GM18907 (cell line): ENCODE measurements at regions not wholly inside any gene's neighbourhood (a gene's known extent, or its start where the extent isn't known, plus 50 kb on each side); places are given as distances from the start of the nearest gene placed in this dataset.
"Not testable (repeated sequence)": the region's sequence is repeated elsewhere in the genome, so short reads cannot be mapped to it uniquely, and the experiment has no call there.

Experiments used
- ATAC-seq: cut with Tn5 transposase; IDR thresholded peaks from one replicate; pipeline ENCODE4 v1.9.1; 2021; ENCODE audit warnings: mild to moderate bottlenecking, moderate library complexity; ENCODE audit not compliant: unreplicated experiment

DNA sequence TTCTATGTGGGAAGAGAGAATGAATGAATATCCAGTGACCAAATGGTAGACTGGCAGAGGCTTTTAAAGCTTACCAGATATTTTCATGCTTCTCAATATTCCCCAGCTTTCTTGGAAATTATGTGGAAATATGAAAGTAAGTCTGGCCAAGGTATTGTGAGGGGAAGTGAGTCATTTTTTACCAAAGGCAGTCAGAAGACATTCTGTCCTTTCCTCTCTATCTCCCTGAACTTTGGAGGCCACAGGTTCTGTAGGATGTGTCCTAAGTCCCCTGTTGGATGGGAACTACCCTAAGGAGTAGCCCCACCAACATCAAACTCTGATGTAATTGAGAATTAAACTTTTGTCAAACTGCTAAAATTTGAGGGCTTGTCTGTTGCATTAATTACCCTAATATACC, 593.8 kb upstream of the NRSN1 start:
- no peak for ATAC-seq

- ATAC-seq = no peak
Observed at GRCh38 chr6:23533311-23533710, 592.7 kb upstream of the NRSN1 start.

DNA sequence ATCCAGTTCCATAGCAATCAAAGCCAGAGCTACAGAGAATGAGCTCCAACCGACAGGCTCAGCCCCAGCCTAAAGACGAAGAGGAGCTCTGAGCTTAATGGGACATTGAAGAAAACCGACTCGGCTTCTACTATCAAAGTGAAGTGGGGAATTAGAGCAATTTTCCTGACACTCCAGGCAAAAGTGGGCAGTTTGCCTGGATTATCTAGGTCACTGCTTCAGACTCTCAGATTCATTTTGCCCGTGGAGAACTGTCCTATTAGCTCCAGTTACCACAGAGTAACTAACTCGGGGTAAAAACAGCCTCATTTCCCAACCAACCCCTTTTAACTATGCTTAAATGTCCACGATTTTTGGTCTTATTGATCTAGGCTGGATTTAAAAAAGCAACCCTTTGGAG, 592.1 kb upstream of the NRSN1 start:
- no peak for ATAC-seq

DNA sequence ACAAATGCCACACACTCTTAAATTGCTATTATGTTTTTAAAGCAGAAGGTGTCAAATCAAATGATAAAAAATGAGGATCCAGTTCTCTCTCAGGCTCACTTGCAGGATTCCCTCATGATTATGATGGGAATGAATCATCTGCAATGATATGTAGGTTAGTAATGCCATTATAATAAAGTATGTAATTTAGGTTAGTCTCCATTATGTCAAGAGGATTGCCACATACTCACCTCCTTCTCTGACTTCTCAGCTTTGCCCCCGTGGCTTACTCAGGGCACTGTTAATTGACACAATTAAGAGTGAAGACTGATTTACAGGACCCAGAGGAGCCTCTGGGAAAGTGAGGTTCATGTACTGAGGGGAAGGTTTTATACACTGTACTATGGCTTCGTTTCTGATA, 591.7 kb upstream of the NRSN1 start:
- no peak for ATAC-seq

DNA sequence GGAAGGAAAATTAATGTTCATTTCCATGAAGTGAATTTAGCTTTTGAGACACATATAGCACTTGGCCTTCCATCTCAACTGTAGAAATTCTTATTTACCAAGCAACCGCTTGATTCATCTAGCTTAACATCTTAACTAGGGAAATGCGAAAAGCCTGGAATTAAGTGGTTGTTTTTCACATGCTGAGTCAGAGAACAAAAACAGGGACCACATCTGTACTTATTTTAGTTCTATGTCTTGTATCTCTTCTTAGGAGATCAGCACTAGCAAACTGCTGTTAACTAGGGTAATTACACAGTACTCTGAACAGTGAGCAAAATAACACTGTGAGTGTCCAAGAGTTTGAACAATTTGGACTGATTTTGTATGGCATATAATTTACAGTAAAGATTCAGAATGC, 590.9 kb upstream of the NRSN1 start:
- ATAC-seq = no peak

DNA sequence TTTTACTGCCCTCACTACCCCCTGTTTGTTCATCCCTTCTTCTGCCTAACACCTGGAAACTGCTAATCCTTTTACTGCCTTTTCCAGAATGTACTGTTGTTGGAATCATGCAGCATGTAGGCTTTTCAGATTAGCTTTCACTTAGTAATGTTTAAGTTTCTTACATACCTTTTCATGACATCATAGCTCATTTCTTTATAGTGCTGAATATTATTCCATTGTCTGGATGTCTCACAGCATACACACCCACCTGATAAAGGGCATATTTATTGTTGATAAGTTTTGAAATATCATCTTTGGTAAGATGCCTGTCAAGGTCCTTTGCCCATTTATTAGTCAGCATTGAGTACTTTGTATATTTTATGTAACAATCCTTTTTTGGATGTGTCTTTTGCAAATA, 588.2 kb upstream of the NRSN1 start:
- no peak for ATAC-seq

DNA sequence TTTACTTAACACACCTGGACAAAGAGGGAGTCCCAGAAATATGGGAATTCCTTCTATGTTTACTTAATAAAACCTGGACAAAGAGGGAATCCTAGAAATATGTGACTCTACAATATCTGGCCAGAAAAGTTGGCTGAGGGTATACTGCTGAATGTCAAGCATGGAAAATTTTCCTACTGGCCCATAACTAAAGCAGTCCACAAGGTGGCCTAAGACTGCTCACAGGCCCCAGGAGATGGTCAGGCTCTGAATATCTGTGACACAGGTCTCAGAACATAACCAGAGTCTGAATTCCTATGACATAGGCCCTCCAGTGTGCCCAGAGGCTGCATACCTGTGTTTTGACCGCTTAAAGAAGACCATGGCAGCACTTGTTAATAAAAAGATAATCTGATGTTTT, 578.2 kb upstream of the NRSN1 start:
- ATAC-seq = no peak

DNA sequence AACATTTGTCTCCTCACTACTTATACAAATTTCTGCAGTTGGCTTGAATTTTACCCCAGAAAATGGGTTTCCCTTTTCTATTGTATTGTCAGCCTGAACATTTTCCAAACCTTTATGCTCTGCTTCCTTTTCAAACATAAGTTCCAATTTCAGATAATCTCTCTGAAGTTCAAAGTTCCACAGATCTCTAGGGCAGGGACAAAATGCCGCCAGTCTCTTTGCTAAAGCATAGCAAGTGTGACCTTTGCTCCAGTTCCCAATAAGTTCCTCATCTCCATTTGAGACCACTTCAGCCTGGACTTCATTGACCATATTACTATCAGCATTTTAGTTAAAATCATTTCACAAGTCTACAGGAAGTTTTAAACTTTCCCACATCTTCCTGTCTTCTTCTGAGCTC, 571.1 kb upstream of the NRSN1 start:
- ATAC-seq = not testable (repeated sequence)

- no peak for ATAC-seq
Observed at GRCh38 chr6:23559587-23560343, 566.2 kb upstream of the NRSN1 start.

- no peak for ATAC-seq
Observed at GRCh38 chr6:23561732-23562131, 564.3 kb upstream of the NRSN1 start.

DNA sequence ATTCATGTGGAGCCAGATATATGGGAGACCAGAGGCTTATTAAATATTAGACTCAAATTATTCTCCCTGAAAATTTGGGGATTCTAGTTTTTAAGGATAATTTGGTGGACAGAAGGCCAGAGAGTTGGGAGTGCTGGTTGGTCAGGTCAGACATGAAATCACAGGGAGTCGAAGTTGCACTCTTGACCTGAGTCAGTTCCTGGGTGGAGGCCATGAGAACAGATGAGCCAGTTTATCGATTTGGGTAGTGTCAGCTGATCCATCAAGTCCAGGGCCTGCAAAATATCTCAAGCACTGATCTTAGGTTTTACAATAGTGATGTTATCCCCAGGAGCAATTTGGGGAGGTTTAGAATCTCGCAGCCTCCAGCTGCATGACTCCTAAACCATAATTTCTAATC, 563.5 kb upstream of the NRSN1 start:
- ATAC-seq = no peak

- ATAC-seq = no peak
Observed at GRCh38 chr6:23563323-23563722, 562.7 kb upstream of the NRSN1 start.

DNA sequence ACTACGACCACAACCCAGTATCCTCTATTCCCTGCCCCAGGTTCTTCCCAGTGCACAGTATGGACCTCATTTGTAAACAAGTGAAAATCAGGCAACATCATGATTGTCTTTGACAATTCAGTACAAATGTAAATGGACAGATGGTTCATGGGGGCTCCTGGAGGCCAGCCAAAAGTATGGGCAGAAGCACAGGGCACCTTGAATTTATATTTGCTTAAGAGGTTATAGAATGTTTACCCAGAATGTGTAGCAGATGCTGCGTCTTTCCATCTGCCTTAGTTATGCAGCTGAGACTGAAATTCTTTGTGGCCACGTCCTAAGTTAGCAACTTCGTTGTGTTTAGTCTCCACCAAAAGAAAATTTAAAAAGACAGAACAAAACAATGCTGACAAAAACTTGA, 559.6 kb upstream of the NRSN1 start:
- no peak for ATAC-seq

GRCh38 chr6:23568292-23568691, 557.7 kb upstream of the NRSN1 start:
- no peak for ATAC-seq

DNA sequence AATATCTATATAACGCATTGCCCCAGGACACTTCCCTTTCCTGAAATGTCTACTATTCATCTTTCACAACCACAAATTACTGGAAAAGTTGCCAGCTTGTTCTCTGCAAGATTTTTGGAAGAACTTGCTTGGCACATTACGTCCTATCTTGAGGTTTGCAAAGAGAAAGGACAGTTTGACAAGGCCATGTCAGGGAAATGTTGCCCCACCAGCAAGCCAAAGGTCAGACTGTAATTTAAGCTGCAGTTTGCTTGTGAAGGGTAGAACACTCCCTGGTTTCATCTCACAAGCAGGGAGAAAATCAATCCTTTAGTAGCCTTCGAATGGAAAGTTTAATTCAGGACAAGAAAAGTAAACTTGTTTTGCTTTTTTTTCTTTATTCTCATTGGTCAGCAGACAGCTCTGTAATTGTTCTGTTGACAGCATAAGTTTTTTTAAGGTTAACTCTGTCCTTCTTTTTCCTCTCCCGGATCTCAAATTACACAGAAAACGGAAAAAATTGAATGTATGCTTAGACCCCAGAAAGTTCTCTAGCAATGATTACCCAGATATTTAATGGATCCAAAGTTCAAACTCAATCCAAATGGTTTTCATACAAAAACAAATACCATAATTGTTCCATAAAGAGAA, 541.8 kb upstream of the NRSN1 start:
- ATAC-seq = no peak

DNA sequence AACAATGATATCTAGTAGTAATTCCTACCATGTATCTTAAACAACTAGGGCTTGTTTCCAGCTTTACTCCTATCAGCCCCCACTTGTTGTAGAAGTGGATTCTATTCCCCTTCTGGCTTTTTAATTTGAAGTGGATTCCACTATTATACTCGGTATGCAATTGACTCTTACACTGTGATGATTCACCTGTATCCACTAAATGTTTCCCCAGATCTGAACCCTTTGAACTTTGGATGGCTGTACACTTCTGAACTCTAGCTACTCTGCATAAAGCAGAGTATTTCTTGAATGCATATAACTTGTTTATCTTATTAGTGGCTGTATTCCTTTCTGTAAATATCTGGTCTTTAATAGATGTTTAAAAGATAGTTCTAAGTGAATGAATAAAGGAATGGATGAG, 538.4 kb upstream of the NRSN1 start:
- no peak for ATAC-seq

- ATAC-seq = no peak
Observed at GRCh38 chr6:23589811-23590210, 536.2 kb upstream of the NRSN1 start.

- ATAC-seq = no peak
Observed at GRCh38 chr6:23590498-23591126, 535.4 kb upstream of the NRSN1 start.

DNA sequence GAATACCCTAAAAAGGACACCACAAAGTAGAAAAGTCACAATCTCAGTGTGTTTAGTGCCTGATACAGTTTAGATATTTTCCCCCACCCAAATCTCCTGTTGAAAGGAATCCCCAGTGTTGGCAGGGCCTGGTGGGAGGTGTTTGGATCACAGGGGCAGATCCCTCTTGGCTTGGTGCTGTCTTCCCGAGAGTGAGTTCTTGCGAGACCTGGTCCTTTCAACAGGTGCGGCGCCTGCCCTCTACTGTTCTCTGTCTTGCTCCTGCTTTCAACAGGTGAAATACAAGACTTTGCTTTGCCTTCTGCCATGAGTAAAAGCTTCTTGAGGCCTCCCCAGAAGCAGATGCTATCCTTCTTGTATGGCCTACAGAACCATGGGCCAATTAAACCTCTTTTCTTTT, 534.3 kb upstream of the NRSN1 start:
- ATAC-seq = no peak

GRCh38 chr6:23600118-23600517, 525.9 kb upstream of the NRSN1 start:
- no peak for ATAC-seq

DNA sequence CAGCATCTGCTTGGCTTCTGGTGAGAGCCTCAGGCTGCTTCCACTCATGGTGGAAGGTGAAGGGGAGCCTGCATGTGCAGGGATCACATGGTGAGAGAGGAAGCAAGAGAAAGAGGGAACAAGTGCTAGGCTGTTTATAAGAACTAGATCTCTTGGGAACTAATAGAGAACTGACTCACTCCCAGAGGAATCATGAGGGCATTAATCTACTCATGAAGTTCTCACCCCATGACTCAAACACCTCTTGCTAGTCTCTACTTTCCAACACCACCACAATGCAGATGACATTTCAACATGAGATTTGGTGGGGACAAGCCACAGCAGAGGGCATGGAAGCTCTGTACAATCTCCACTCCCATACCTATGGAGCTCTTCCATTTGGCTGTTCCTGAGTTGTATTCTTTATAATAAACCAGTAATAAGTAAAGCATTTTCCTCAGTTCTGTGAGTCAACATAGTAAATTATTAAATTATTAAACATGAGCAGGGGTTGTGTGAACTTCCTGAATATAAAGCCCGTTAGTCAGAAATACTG, 524.1 kb upstream of the NRSN1 start:
- no peak for ATAC-seq

DNA sequence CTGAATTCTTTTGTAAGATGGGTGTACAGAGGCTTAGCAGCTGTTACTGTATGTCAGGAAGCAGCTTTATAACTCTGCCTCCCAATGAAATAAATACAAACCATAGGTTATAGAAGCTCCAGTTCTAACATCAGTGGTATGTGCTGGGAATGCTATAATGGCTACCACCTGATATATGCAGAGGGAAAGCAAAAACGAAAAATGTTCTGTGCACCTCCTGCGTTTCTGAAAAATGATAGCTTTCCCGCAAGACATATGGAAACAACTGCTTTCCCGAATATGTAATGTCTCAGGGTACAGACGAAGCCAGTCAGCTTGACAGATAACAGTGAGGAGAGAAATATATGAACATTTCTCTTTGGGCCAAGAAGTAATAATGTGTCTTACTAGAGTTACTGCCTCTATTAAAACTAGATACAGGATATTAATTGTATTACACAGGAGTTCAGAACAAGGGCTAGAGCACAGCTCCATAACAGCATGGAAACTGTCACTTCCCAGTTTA, 517.0 kb upstream of the NRSN1 start:
- no peak for ATAC-seq
